ENCODE measurements at regions not wholly inside any gene's neighbourhood (a gene's known extent, or its start where the extent isn't known, plus 50 kb on each side); places are given as distances from the start of the nearest gene placed in this dataset.

GRCh38 chr14:51453869-51454268 is 197.8 kb upstream of the FRMD6 start:
- no peak for TF ChIP-seq POLR2A (IDR thresholded peaks at IDR 0.05; ENCODE audit: low read depth)
- no peak for TF ChIP-seq EP300 (IDR thresholded peaks at IDR 0.05)
- TF ChIP-seq POLR2AphosphoS5 (IDR thresholded peaks at IDR 0.05), result no peak
- no peak for TF ChIP-seq CTCF (IDR thresholded peaks at IDR 0.05)
- H3K36me3 ChIP-seq, result no peaks in the 10 kb centered on the region
- intact Hi-C loops (cut with DNase I), result no loop called here
- no peaks in the 10 kb centered on the region for H3K27me3 ChIP-seq
- no peak overlapping the region for H3K27ac ChIP-seq (replicated peaks in 1 of 4)
- H3K4me1 ChIP-seq, result peaks cover 0 to 6% (median 2%) of the 10 kb centered on the region in 4 donors
- H3K9me3 ChIP-seq, result no peaks in the 10 kb centered on the region
- H3K4me3 ChIP-seq, result no peak overlapping the region
- peak; percentile 66 for DNase-seq (ENCODE audit: extremely low spot score)
- WGBS, result 83% methylated on average over 8 of the region's 8 CpGs

- Histone ChIP-seq H3K4me1 (peaks cover 0 to 1% (median 0%) of the 10 kb centered on the region in 4 donors), H3K27ac (replicated peaks in 1 of 4) (no peak overlapping the region), H3K4me3 (no peak overlapping the region), H3K27me3 (no peaks in the 10 kb centered on the region), H3K9me3 (no peaks in the 10 kb centered on the region), H3K36me3 (no peaks in the 10 kb centered on the region)
- TF ChIP-seq EP300 (IDR thresholded peaks at IDR 0.05) (no peak), POLR2AphosphoS5 (IDR thresholded peaks at IDR 0.05) (no peak), CTCF (IDR thresholded peaks at IDR 0.05) (no peak), POLR2A (IDR thresholded peaks at IDR 0.05; ENCODE audit: low read depth) (no peak)
- WGBS, result 100% methylated on average over 1 of the region's 1 CpG
- DNase-seq (ENCODE audit: extremely low spot score), result peak; percentile 77
- intact Hi-C loops (cut with DNase I), result no loop called here
Observed at GRCh38 chr14:51454351-51454750, 197.4 kb upstream of the FRMD6 start.

GRCh38 chr14:51455041-51455835 is 196.5 kb upstream of the FRMD6 start:
- Histone ChIP-seq H3K27ac (replicated peaks in 1 of 4) (no peak overlapping the region), H3K4me1 (no peaks in the 10 kb centered on the region), H3K27me3 (no peaks in the 10 kb centered on the region), H3K4me3 (no peak overlapping the region), H3K36me3 (no peaks in the 10 kb centered on the region), H3K9me3 (no peaks in the 10 kb centered on the region)
- DNase-seq (ENCODE audit: extremely low spot score), result peak; percentile 21
- intact Hi-C loops (cut with DNase I), result no loop called here
- TF ChIP-seq EP300 (IDR thresholded peaks at IDR 0.05) (no peak), POLR2A (IDR thresholded peaks at IDR 0.05; ENCODE audit: low read depth) (no peak), POLR2AphosphoS5 (IDR thresholded peaks at IDR 0.05) (no peak), CTCF (IDR thresholded peaks at IDR 0.05) (no peak)
- WGBS, result 81% methylated on average over 7 of the region's 7 CpGs

GRCh38 chr14:51457843-51458562 is 193.7 kb upstream of the FRMD6 start:
- H3K27ac ChIP-seq (replicated peaks in 1 of 4), result no peak overlapping the region
- WGBS, result 87% methylated on average over 1 of the region's 1 CpG
- TF ChIP-seq CTCF (IDR thresholded peaks at IDR 0.05) (no peak), POLR2A (IDR thresholded peaks at IDR 0.05; ENCODE audit: low read depth) (no peak), POLR2AphosphoS5 (IDR thresholded peaks at IDR 0.05) (no peak), EP300 (IDR thresholded peaks at IDR 0.05) (no peak)
- intact Hi-C loops (cut with DNase I), result no loop called here
- H3K4me1 ChIP-seq, result no peaks in the 10 kb centered on the region
- DNase-seq (ENCODE audit: extremely low spot score), result peak; percentile 19
- no peak overlapping the region for H3K4me3 ChIP-seq
- no peaks in the 10 kb centered on the region for H3K27me3 ChIP-seq
- no peaks in the 10 kb centered on the region for H3K36me3 ChIP-seq
- H3K9me3 ChIP-seq, result no peaks in the 10 kb centered on the region

All from esophagus muscularis mucosa (tissue), 4 donors.